Prostate gland (tissue), 2 donors: ENCODE measurements at regions not wholly inside any gene's neighbourhood (a gene's known extent, or its start where the extent isn't known, plus 50 kb on each side); places are given as distances from the start of the nearest gene placed in this dataset.

Experiments used
- CTCF ChIP-seq, 4 experiments: fragments of 200-600 bp in 2 of 4; fragments of 450-650 bp in 2 of 4; sonication (generic) in 2 of 4; IDR thresholded peaks; 1 replicate in 3 of 4; 2 replicates in 1 of 4; pipeline ENCODE4 v1.5.1; 2016 to 2019; ENCODE audit warnings: antibody characterized with exemption in 4 of 4, mild to moderate bottlenecking in 2 of 4, moderate library complexity in 2 of 4
- POLR2A ChIP-seq: fragments of 450-650 bp; IDR thresholded peaks from one replicate; pipeline ENCODE4 v1.6.1; 2016; ENCODE audit warnings: antibody characterized with exemption, mild to moderate bottlenecking
- POLR2AphosphoS5 ChIP-seq: sonication (generic); formaldehyde crosslinking; IDR thresholded peaks from one replicate; pipeline ENCODE4 v1.6.1; 2017; ENCODE audit warnings: antibody characterized with exemption

DNA sequence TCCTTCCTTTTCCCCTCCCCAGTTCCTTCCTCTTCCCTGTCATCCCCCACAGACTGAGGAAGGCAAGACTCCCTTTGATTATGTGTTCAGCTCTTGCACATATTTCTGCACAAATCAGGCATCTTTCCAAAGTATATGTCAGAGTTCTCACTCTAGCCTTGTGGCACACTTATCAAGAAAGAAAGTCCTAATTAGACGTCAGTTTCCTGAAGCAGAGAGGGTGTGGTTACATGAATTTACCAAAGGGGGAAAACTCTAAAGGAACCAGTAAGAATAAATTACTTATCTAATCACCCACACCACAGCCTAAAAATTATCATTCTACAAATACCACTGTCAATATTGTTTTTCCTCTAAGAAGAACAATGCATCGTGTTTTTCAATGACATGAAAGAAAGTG is 120.7 kb upstream of the GRIP1 start:
- TF ChIP-seq CTCF (IDR thresholded peaks at IDR 0.05) (no peak), POLR2AphosphoS5 (no peak), POLR2A (no peak)
